Immature natural killer cell (primary cell): ENCODE measurements at regions not wholly inside any gene's neighbourhood (a gene's known extent, or its start where the extent isn't known, plus 50 kb on each side); places are given as distances from the start of the nearest gene placed in this dataset.

Experiments used
- DNase-seq, 3 donors: peaks; one replicate each; pipeline ENCODE4 v3.0.0; 2022; ENCODE audit warnings: mixed read lengths in 1 of 3
- H3K27ac Mint-ChIP-seq, 6 donors: one replicate each; pipeline ENCODE4 v1.8.0; 2020; ENCODE audit warnings: mixed read lengths in 6 of 6, mild to moderate bottlenecking in 5 of 6, inconsistent platforms in 4 of 6, moderate library complexity in 3 of 6
- H3K27me3 Mint-ChIP-seq, 3 donors: one replicate each; pipeline ENCODE4 v1.8.0; 2020 to 2021; ENCODE audit warnings: low read depth in 3 of 3, mild to moderate bottlenecking in 3 of 3, mixed read lengths in 3 of 3, moderate library complexity in 3 of 3, inconsistent platforms in 1 of 3
- H3K36me3 Mint-ChIP-seq, 3 donors: one replicate each; pipeline ENCODE4 v1.8.0; 2020; ENCODE audit warnings: mixed read lengths in 3 of 3, inconsistent platforms in 2 of 3, mild to moderate bottlenecking in 2 of 3
- H3K4me1 Mint-ChIP-seq, 2 donors: one replicate each; pipeline ENCODE4 v1.8.0; 2020; ENCODE audit warnings: inconsistent platforms in 2 of 2, mild to moderate bottlenecking in 2 of 2, mixed read lengths in 2 of 2, moderate library complexity in 1 of 2
- H3K4me3 Mint-ChIP-seq, 5 donors: one replicate each; pipeline ENCODE4 v1.8.0; 2020; ENCODE audit warnings: mild to moderate bottlenecking in 5 of 5, mixed read lengths in 5 of 5, inconsistent platforms in 3 of 5, moderate library complexity in 3 of 5
- H3K9me3 Mint-ChIP-seq, 6 donors: one replicate each; pipeline ENCODE4 v1.8.0; 2020; ENCODE audit warnings: mild to moderate bottlenecking in 6 of 6, mixed read lengths in 6 of 6, inconsistent platforms in 4 of 6, moderate library complexity in 3 of 6

DNA sequence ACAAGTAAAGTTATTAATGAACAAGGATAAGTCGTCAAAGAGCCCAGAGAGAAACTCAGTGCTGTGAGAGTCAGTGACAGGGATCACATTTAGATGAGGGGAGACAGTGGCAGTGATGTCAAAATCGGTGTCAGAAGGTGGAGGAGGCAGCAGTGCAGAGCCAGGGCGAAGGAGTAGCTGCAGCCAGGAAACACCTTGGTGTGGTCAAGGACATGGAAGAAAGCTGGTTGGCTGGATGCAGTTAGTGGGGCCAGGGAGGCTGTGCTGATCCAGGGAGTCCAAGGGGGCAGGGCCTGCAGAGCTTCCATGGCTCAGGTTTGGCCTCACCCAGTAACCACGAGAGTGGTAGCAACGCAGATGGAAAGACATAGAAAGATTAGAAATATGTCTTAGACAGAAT lies 50.7 kb upstream of the ADORA2B start:
- Mint-ChIP-seq H3K27me3 (peaks cover 0 to 3% (median 0%) of the 10 kb centered on the region in 3 donors), H3K36me3 (no peaks in the 10 kb centered on the region), H3K27ac (peak overlapping the region in 2 of 6 donors; percentile 1 to 28), H3K4me3 (no peak overlapping the region), H3K9me3 (no peaks in the 10 kb centered on the region), H3K4me1 (peaks cover 16 to 24% of the 10 kb centered on the region in 2 donors)
- no peak for DNase-seq

DNA sequence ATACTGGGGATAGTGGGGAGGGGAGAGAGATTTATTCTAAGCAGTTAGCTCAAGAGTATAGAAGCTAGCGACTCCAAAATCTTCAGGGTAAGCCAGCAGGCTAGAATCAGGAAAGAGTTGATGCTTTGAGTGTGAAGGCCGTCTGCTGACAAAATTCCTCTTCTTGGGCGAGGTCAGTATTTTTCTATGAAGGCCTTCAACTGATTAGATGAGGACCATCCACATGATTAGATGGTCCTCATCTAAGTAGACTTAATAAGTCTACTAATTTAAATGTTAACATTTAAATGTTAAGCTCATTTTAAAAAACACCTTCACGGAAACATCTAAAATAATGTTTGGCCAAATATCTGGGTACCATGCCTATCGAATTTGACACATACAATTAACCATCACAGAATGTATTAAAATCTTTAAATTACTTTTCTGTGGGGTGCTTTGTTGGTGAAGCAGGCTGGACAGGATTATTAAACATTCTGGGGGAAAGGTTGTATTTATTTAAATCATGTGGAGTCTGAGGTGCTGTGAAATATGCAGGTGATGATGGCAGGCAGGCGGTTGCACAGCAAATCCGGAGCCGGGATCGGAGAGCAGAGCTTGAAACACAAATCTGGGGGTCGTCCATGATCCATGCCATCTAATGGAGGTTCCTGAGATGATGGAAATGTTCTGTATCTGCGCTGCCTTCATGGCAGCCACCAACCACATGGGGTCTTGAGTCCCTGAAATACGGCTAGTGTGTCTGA lies 49.8 kb upstream of the ADORA2B start:
- Mint-ChIP-seq H3K27ac (peak overlapping the region in 1 of 6 donors; percentile 22), H3K9me3 (no peaks in the 10 kb centered on the region), H3K36me3 (no peaks in the 10 kb centered on the region), H3K4me1 (peaks cover 16 to 24% of the 10 kb centered on the region in 2 donors), H3K27me3 (peaks cover 0 to 3% (median 0%) of the 10 kb centered on the region in 3 donors), H3K4me3 (no peak overlapping the region)
- no peak for DNase-seq
